Neural progenitor cell (in vitro differentiated cells): ENCODE measurements at regions not wholly inside any gene's neighbourhood (a gene's known extent, or its start where the extent isn't known, plus 50 kb on each side); places are given as distances from the start of the nearest gene placed in this dataset.

Experiments
- DNase-seq: peaks from one replicate; pipeline ENCODE4 v3.0.0-alpha.2; 2016; ENCODE audit warnings: low spot score
- H2AFZ ChIP-seq: fragments of 200-600 bp; sonication (generic); replicated peaks from 2 replicates; pipeline ENCODE4 v1.6.1; 2016; ENCODE audit warnings: antibody characterized with exemption
- H3F3A ChIP-seq: fragments of 200-600 bp; sonication (generic); 2 replicates; pipeline ENCODE4 v1.6.1; 2016; ENCODE audit warnings: antibody characterized with exemption, low read depth
- H3K27ac ChIP-seq: fragments of 200-600 bp; sonication (generic); 2 replicates; pipeline ENCODE4 v1.5.1; 2016; ENCODE audit warnings: mild to moderate bottlenecking
- H3K27me3 ChIP-seq: fragments of 200-600 bp; sonication (generic); 2 replicates; pipeline ENCODE4 v1.6.1; 2016; ENCODE audit warnings: mild to moderate bottlenecking, moderate library complexity
- H3K36me3 ChIP-seq: fragments of 200-600 bp; sonication (generic); 2 replicates; pipeline ENCODE4 v1.5.1; 2016
- H3K4me1 ChIP-seq: fragments of 200-600 bp; sonication (generic); 2 replicates; pipeline ENCODE4 v1.6.1; 2016; ENCODE audit warnings: mixed run types
- H3K4me2 ChIP-seq: fragments of 200-600 bp; sonication (generic); 2 replicates; pipeline ENCODE4 v1.6.1; 2016
- H3K4me3 ChIP-seq: fragments of 200-600 bp; sonication (generic); 2 replicates; pipeline ENCODE4 v1.5.1; 2016
- H3K79me2 ChIP-seq: fragments of 200-600 bp; sonication (generic); 2 replicates; pipeline ENCODE4 v1.6.1; 2016; ENCODE audit warnings: low read depth
- H3K9ac ChIP-seq: fragments of 200-600 bp; sonication (generic); 2 replicates; pipeline ENCODE4 v1.6.1; 2016
- H3K9me3 ChIP-seq: fragments of 200-600 bp; sonication (generic); 2 replicates; pipeline ENCODE4 v1.5.1; 2016; ENCODE audit warnings: low read depth
- H4K20me1 ChIP-seq: fragments of 200-600 bp; sonication (generic); 2 replicates; pipeline ENCODE4 v1.6.1; 2016; ENCODE audit warnings: low read depth
- H3K27ac Mint-ChIP-seq: 3 replicates; pipeline ENCODE4 v1.8.0; 2021; ENCODE audit warnings: mixed read lengths
- H3K27me3 Mint-ChIP-seq: 2 replicates; pipeline ENCODE4 v1.8.0; 2022; ENCODE audit warnings: low read depth, mild to moderate bottlenecking, inconsistent platforms, moderate library complexity, mixed read lengths; ENCODE audit not compliant: insufficient read depth
- H3K36me3 Mint-ChIP-seq: 3 replicates; pipeline ENCODE4 v1.8.0; 2021; ENCODE audit warnings: mixed read lengths
- H3K4me1 Mint-ChIP-seq: 3 replicates; pipeline ENCODE4 v1.8.0; 2021; ENCODE audit warnings: mixed read lengths
- H3K4me3 Mint-ChIP-seq: 3 replicates; pipeline ENCODE4 v1.8.0; 2021; ENCODE audit warnings: mild to moderate bottlenecking, moderate library complexity, mixed read lengths
- H3K9me3 Mint-ChIP-seq: 3 replicates; pipeline ENCODE4 v1.8.0; 2020; ENCODE audit warnings: mixed read lengths
- EZH2 ChIP-seq: fragments of 200-600 bp; sonication (generic); IDR thresholded peaks from 2 replicates; pipeline ENCODE4 v1.6.1; 2017; ENCODE audit warnings: antibody characterized with exemption, mild to moderate bottlenecking, moderate library complexity
- EZH2phosphoT487 ChIP-seq: fragments of 200-600 bp; sonication (generic); IDR thresholded peaks from 2 replicates; pipeline ENCODE4 v1.6.1; 2017; ENCODE audit warnings: antibody characterized with exemption
- TF ChIP-seq, protein P1 (sequence below): fragments of 200-600 bp; sonication (generic); IDR thresholded peaks from 2 replicates; pipeline ENCODE4 v1.5.1; 2017; ENCODE audit warnings: antibody characterized with exemption, mild to moderate bottlenecking

DNA sequence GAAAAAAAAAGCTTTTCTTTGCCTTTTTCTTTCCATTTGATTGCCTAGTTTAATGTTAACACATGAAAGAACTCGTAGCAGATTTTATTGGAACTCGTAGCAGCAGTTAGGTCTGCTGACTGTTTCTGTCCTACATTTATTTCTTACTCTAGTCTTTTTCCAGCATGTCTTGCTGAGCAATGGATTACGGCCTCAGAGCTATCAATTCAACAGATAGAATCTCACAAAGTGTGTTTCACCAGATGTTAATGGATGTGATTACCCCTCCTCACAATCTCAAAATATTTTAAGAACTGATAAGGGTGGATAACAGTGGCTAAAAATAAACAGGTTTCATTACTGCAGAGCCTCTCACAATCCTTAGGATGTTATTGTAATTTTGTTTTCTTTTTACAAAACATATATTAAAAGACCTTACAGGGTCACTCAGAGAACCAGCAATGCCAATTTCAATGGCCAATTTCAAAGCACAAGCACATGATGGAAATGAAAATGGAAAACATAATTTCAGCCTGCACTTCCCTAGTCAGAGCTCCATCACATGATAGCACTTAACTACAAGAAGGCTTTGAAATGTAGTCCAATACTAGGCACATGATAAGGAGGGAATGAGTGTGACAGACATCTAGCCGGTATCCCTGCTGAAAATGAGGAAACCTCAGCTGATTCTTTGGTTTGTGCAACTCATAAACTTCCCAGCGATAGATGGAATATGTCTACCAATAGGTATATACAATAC, 838.1 kb upstream of the SEMA6D start:
- Histone ChIP-seq H3K9ac (no peak overlapping the region), H3K27me3 (no peaks in the 10 kb centered on the region), H3K79me2 (no peaks in the 10 kb centered on the region), H4K20me1 (no peaks in the 10 kb centered on the region), H3F3A (no peaks in the 10 kb centered on the region), H3K9me3 (no peaks in the 10 kb centered on the region), H3K4me3 (no peak overlapping the region), H3K4me2 (no peak overlapping the region), H3K27ac (no peak overlapping the region), H3K36me3 (no peaks in the 10 kb centered on the region), H2AFZ (no peak overlapping the region), H3K4me1 (no peaks in the 10 kb centered on the region)
- Mint-ChIP-seq H3K9me3 (peaks cover 4% of the 10 kb centered on the region), H3K27ac (no peak overlapping the region), H3K27me3 (no peaks in the 10 kb centered on the region), H3K36me3 (no peaks in the 10 kb centered on the region), H3K4me1 (no peaks in the 10 kb centered on the region), H3K4me3 (no peak overlapping the region)
- no peak for TF ChIP-seq EZH2phosphoT487
- no peak for TF ChIP-seq EZH2
- TF ChIP-seq, protein P1, sequence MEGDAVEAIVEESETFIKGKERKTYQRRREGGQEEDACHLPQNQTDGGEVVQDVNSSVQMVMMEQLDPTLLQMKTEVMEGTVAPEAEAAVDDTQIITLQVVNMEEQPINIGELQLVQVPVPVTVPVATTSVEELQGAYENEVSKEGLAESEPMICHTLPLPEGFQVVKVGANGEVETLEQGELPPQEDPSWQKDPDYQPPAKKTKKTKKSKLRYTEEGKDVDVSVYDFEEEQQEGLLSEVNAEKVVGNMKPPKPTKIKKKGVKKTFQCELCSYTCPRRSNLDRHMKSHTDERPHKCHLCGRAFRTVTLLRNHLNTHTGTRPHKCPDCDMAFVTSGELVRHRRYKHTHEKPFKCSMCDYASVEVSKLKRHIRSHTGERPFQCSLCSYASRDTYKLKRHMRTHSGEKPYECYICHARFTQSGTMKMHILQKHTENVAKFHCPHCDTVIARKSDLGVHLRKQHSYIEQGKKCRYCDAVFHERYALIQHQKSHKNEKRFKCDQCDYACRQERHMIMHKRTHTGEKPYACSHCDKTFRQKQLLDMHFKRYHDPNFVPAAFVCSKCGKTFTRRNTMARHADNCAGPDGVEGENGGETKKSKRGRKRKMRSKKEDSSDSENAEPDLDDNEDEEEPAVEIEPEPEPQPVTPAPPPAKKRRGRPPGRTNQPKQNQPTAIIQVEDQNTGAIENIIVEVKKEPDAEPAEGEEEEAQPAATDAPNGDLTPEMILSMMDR = no peak
- DNase-seq = no peak

DNA sequence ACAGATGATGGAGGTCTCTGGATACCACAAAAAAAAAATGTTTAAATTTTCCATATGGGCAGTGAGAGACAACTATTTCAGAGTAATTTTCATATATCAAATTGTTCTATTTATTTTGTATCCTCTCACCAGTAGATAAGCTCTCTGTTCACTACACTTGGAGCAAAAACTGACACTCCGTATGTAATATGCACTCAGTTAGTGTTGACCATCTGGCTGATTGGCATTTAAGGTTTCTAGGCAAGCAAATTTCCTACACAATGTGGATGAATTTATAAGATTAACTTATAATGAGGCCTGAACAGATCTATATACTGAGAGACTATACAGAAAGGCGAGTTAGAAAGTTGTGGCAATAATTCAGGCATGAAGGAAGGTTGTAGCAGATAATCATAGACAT, 836.5 kb upstream of the SEMA6D start:
- DNase-seq = no peak
- no peaks in the 10 kb centered on the region for H3F3A ChIP-seq
- no peaks in the 10 kb centered on the region for H3K36me3 ChIP-seq
- no peak overlapping the region for H3K4me2 ChIP-seq
- no peak overlapping the region for H3K4me3 ChIP-seq
- H3K79me2 ChIP-seq = no peaks in the 10 kb centered on the region
- H3K4me1 ChIP-seq = no peaks in the 10 kb centered on the region
- no peak for TF ChIP-seq EZH2
- TF ChIP-seq, protein P1 = no peak
- no peak overlapping the region for H3K27ac Mint-ChIP-seq
- no peak overlapping the region for H2AFZ ChIP-seq
- H3K4me3 Mint-ChIP-seq = no peak overlapping the region
- no peaks in the 10 kb centered on the region for H3K27me3 Mint-ChIP-seq
- no peaks in the 10 kb centered on the region for H3K9me3 ChIP-seq
- H4K20me1 ChIP-seq = no peaks in the 10 kb centered on the region
- H3K4me1 Mint-ChIP-seq = no peaks in the 10 kb centered on the region
- no peaks in the 10 kb centered on the region for H3K36me3 Mint-ChIP-seq
- H3K27me3 ChIP-seq = no peaks in the 10 kb centered on the region
- H3K27ac ChIP-seq = no peak overlapping the region
- peaks cover 4% of the 10 kb centered on the region for H3K9me3 Mint-ChIP-seq
- no peak overlapping the region for H3K9ac ChIP-seq

DNA sequence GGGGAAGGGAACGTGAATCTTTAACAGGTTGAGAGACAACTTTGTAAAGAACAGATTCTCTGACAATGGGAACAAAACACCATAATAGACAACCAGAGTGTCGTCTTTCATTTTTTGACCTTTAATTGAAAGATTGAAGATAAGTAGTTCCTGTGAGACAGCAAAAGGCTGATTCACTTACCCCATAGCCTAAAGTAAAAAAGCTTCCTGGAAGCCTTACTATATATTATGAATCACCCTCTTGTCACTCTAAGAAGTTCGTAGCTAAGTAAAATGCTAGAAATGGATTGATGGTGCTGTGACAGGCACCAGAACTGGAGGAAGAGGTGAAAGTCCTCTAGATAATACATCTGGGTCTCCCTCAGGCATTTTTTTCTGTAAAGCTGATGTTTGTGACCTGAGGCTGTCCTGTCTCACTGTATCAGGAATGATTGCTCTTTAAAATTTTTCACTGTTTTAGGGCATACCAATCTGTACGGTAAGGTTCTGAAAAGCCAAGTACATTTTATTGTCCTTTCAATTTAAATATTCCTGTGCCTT, 824.6 kb upstream of the SEMA6D start:
- no peak overlapping the region for H3K27ac ChIP-seq
- H4K20me1 ChIP-seq = no peaks in the 10 kb centered on the region
- no peaks in the 10 kb centered on the region for H3K79me2 ChIP-seq
- TF ChIP-seq EZH2 (no peak), EZH2phosphoT487 (no peak)
- TF ChIP-seq, protein P1 = no peak
- Mint-ChIP-seq H3K27me3 (no peaks in the 10 kb centered on the region), H3K9me3 (no peaks in the 10 kb centered on the region), H3K27ac (no peak overlapping the region), H3K4me1 (no peaks in the 10 kb centered on the region), H3K36me3 (no peaks in the 10 kb centered on the region), H3K4me3 (no peak overlapping the region)
- no peaks in the 10 kb centered on the region for H3F3A ChIP-seq
- DNase-seq = no peak
- H3K4me1 ChIP-seq = no peaks in the 10 kb centered on the region
- H3K4me3 ChIP-seq = no peak overlapping the region
- H3K36me3 ChIP-seq = no peaks in the 10 kb centered on the region
- no peaks in the 10 kb centered on the region for H3K27me3 ChIP-seq
- no peak overlapping the region for H3K4me2 ChIP-seq
- no peak overlapping the region for H2AFZ ChIP-seq
- H3K9me3 ChIP-seq = no peaks in the 10 kb centered on the region
- no peak overlapping the region for H3K9ac ChIP-seq
